Neutrophil (primary cell): ENCODE measurements at regions not wholly inside any gene's neighbourhood (a gene's known extent, or its start where the extent isn't known, plus 50 kb on each side); places are given as distances from the start of the nearest gene placed in this dataset.

Experiments
- H3K27ac ChIP-seq: fragments of 200-600 bp; sonication (generic); 2 replicates; pipeline ENCODE4 v1.5.1; 2016; ENCODE audit warnings: mild to moderate bottlenecking, moderate library complexity
- H3K27me3 ChIP-seq: fragments of 200-600 bp; sonication (generic); 2 replicates; pipeline ENCODE4 v1.6.0; 2016; ENCODE audit warnings: mild to moderate bottlenecking
- H3K36me3 ChIP-seq: fragments of 200-600 bp; sonication (generic); 2 replicates; pipeline ENCODE4 v1.5.1; 2017
- H3K4me1 ChIP-seq, 2 experiments: fragments of 200-600 bp in 1 of 2; sonication (generic) in 1 of 2; 1 replicate in 1 of 2; 2 replicates in 1 of 2; pipeline versions ENCODE4 v1.5.1 to v1.6.1; 2013 to 2016; ENCODE audit warnings: low read depth in 1 of 2, low read length in 1 of 2, mild to moderate bottlenecking in 1 of 2, moderate library complexity in 1 of 2; ENCODE audit not compliant: control insufficient read depth in 1 of 2, insufficient read depth in 1 of 2
- H3K4me3 ChIP-seq, 2 experiments: fragments of 200-600 bp in 1 of 2; sonication (generic) in 1 of 2; 1 replicate in 1 of 2; 2 replicates in 1 of 2; pipeline ENCODE4 v1.5.1; 2013 to 2016; ENCODE audit warnings: low read depth in 1 of 2, low read length in 1 of 2, mild to moderate bottlenecking in 1 of 2, moderate library complexity in 1 of 2
- H3K9me3 ChIP-seq: fragments of 200-600 bp; sonication (generic); 2 replicates; pipeline ENCODE4 v1.5.1; 2016
- CTCF ChIP-seq: fragments of 200-600 bp; sonication (generic); IDR thresholded peaks from 2 replicates; pipeline ENCODE4 v1.5.1; 2016; ENCODE audit warnings: antibody characterized with exemption

- Histone ChIP-seq H3K4me3 (no peak overlapping the region), H3K9me3 (no peaks in the 10 kb centered on the region), H3K4me1 (peaks cover 0 to 3% of the 10 kb centered on the region in 2 experiments), H3K36me3 (no peaks in the 10 kb centered on the region), H3K27me3 (no peaks in the 10 kb centered on the region), H3K27ac (no peak overlapping the region)
- no peak for TF ChIP-seq CTCF
Measured at GRCh38 chr6:139508023-139508422, 133.6 kb upstream of the CITED2 start.

- H3K4me1 ChIP-seq: no peaks in the 10 kb centered on the region
- no peaks in the 10 kb centered on the region for H3K27me3 ChIP-seq
- H3K9me3 ChIP-seq: no peaks in the 10 kb centered on the region
- no peak for TF ChIP-seq CTCF
- H3K27ac ChIP-seq: no peak overlapping the region
- H3K4me3 ChIP-seq: no peak overlapping the region
- no peaks in the 10 kb centered on the region for H3K36me3 ChIP-seq
Measured at GRCh38 chr6:139500977-139501376, 126.5 kb upstream of the CITED2 start.

GRCh38 chr6:139498715-139499114 is 124.3 kb upstream of the CITED2 start:
- Histone ChIP-seq H3K36me3 (no peaks in the 10 kb centered on the region), H3K9me3 (no peaks in the 10 kb centered on the region), H3K4me1 (no peaks in the 10 kb centered on the region), H3K27me3 (no peaks in the 10 kb centered on the region), H3K27ac (no peak overlapping the region), H3K4me3 (no peak overlapping the region)
- no peak for TF ChIP-seq CTCF

- Histone ChIP-seq H3K36me3 (no peaks in the 10 kb centered on the region), H3K4me3 (no peak overlapping the region), H3K4me1 (peaks cover 0 to 5% of the 10 kb centered on the region in 2 experiments), H3K9me3 (no peaks in the 10 kb centered on the region), H3K27ac (no peak overlapping the region), H3K27me3 (no peaks in the 10 kb centered on the region)
- no peak for TF ChIP-seq CTCF
Measured at GRCh38 chr6:139497345-139497961, 123.0 kb upstream of the CITED2 start.

- Histone ChIP-seq H3K4me1 (peaks cover 0 to 7% of the 10 kb centered on the region in 2 experiments), H3K27ac (no peak overlapping the region), H3K27me3 (no peaks in the 10 kb centered on the region), H3K9me3 (no peaks in the 10 kb centered on the region), H3K4me3 (no peak overlapping the region), H3K36me3 (no peaks in the 10 kb centered on the region)
- TF ChIP-seq CTCF: no peak
Measured at GRCh38 chr6:139496654-139497344, 122.4 kb upstream of the CITED2 start.
